GM21723 (cell line): ENCODE measurements at regions not wholly inside any gene's neighbourhood (a gene's known extent, or its start where the extent isn't known, plus 50 kb on each side); places are given as distances from the start of the nearest gene placed in this dataset.

Experiments
- ATAC-seq: cut with Tn5 transposase; IDR thresholded peaks from one replicate; pipeline ENCODE4 v1.9.1; 2021; ENCODE audit warnings: mild to moderate bottlenecking, moderate library complexity; ENCODE audit not compliant: unreplicated experiment

- ATAC-seq: no peak
Observed at GRCh38 chr6:223763-224162, 68.5 kb upstream of the DUSP22 start.

DNA sequence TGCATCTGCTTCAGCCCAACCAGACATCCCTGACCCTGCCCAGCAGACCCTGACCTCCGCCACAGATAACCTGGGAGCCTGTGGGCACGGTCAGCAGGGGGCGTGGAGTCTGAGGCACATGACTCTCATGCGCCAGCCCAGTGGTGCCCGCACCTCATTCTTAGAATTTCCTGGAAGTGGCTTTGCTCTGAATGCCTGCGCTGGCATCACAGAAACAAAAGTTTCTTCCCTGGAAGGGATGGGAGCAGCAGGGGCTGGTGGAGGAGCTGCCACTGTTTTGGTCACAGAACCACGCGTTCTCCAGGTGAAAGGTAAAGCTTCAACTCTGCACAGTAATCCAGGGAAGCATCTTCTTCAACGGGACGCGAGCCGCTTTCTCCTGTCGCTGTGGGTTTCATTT is 67.9 kb upstream of the DUSP22 start:
- no peak for ATAC-seq

DNA sequence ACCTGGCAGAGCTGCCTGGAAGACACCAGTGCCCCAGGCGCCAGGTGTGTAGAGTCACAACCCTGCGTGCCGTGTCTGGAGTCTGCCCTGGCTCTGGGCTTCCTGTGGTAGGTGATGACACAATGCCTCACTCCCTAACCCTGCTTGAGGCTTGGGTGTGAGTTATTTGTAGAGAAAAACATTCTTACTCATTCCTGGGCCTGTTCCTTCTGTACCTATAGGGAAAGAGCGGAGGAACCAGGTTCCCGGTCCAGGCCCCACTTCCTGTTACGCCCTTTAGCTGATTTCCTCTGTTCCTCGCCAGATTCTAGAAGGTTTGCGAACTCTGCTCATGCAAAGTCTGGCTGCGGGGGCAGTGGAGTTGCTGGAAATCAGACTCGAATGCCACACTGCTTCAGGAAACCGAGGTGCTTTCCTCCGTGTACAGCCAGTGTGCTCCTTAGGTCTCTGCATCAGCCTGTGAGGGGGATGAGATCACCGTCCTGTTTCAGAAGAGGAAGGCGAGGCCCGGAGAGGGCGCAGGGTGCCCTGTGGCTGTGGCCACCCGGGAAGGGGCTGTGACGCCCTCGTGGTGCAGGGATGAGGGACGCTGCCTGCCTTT is 67.1 kb upstream of the DUSP22 start:
- ATAC-seq: no peak

GRCh38 chr6:225907-226306 is 66.4 kb upstream of the DUSP22 start:
- no peak for ATAC-seq

DNA sequence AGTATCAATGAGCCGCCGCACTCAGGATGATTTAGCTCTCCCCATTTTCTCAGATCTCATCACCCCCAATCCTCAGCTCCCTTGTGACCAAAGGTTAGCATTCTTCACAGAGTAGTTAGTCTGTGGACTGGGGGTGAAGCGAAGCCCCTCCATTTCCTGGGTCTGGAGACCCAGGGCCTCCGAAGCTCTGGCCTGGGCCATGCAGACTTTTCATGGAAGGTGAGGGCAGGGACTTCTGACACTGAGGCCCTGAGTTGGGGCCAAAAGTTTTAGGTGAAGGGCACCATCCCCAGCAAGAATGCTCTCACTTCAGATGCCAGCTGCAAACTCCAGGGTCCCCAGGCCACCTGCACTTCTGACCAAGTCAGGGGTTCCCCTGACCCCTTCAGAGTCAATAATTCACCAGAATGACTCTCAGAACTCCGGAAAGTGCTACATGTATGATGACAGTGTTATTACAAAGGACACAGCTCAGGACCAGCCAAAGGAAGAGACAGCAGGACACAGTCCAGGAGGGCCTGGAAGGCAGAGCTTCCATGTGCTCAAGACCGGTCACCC is 65.7 kb upstream of the DUSP22 start:
- ATAC-seq: no peak

- ATAC-seq: peak; percentile 35
Observed at GRCh38 chr6:227074-227782, 65.1 kb upstream of the DUSP22 start.

- ATAC-seq: no peak
Observed at GRCh38 chr6:227812-228338, 64.4 kb upstream of the DUSP22 start.

DNA sequence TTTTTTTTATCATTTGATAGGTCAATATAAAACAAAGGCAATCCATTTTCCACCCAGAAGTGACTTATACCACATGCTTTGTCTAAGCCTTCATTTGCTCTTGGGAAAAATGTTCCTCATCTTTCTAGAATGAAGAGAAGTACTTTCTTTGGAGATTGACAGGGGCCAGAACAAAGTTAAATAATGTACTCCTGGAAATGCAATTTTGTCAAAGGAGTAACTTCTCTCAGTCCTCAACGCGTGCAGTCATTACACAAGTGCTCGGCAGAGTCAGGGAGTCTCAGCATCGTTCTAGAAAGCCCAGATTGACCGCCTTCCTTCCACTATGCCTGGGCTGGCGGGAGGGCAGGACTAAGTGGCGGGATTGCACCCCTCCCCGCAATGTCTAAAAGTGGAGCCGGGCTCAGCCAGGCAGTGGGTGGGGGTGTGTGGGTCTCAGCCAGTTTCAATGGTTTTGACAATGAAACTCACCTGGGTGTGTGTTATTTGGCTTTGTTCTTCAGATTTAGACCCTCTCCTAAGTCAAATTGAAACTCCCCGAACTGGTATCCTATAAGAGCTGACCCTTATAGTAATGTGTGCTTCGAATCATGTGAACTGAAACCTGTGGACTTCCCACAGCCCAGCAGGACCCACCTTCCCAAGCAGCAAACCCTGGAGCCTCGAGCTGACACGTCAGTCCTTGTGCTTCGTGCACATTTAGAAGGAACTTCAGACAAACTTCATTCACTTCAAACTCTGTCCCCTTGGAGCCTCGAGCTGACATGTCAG is 63.2 kb upstream of the DUSP22 start:
- peak; percentile 36 for ATAC-seq

GRCh38 chr6:231779-232178 is 60.5 kb upstream of the DUSP22 start:
- no peak for ATAC-seq

GRCh38 chr6:232982-233640 is 59.2 kb upstream of the DUSP22 start:
- ATAC-seq: no peak

- no peak for ATAC-seq
Observed at GRCh38 chr6:234706-235372, 57.4 kb upstream of the DUSP22 start.

DNA sequence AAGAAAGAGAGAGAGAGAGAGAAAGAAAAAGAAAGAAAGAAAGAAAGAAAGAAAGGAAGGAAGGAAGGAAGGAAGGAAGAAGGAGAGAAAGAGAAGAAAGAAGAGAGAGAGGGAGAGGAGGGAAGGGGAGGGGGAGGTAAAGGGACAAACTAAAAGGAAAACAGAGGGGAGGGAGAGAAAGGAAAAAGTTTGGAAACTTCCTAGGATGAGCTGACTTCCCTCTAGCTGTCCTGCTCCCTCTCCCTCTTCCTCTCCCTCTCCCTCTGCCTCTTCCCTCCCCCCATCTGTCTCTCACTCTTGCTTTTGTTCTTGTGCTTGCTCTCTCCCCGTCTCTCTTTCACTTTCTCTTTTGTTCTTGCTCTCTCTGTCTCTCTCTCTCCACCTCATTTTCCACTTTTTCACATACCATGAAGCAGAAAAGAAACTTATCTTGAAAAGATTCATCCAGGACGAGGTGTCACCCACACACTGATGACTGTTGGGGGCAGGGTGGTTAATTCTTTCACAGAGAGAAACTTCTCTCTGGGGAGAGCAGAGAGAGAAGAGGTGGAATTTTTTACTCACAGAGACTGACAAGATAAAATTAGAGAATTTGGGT is 56.4 kb upstream of the DUSP22 start:
- ATAC-seq: peak; percentile 64

DNA sequence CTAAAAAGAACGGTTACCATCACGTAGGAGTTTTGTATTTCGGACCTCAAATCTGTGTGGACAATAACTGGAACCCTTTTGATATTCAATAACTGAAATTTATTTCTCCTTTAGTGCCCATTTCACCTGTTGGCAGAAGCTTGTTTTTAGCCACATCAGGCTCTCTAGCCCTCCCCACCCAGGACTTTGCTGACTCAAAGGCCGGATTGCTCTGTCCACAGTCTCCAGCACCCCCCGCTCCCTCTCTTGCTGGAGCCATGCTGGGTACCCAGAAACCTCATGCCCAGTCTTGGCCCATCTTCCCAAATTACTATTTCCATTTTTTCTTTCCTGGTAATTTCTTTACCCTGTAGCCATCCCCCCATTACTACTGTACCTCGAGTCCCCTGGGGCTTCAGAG is 55.8 kb upstream of the DUSP22 start:
- ATAC-seq: no peak

DNA sequence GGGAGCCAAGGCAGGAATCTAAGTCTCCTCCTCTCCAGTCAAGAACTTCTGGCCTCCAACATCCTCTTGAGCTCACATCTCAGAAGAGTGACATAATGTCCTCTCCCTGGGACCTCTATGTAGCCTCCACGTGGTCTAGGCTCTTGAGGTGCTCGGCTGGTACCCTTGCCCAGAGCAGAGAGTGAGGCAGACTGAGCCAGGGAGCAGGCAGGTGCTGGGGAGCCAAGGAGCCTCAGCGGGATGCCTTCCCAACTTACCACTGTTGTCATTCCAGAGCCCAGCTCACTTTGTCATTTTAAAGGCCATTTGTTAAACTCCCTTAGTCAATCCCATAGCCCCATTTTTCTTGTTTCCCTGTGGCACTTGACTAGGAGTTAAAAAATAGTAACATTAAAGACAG is 52.1 kb upstream of the DUSP22 start:
- ATAC-seq: no peak

DNA sequence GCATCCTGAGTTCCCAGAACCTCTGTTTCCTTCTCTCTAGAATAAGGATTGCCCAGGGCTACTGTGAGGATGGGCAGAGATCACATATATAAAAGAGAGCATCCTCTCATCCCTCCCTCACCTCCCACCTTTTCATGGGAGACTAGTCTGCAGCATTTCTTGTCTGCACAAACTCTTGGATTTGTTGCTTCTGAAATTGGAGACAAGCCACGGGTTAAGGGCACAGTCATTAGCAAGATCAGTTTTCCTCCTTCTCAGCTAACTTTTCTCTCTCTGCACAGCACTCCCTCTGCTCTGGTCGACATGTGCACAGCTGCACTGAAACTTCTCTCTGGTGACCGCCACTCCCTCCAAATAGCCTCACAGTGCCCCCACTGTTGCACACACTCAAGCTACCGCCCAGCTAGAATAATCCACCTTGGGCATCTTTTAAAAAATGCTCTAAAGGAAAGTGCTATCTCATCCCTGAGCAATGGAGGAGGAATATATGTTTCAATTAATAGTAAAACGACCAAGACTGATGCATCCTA is 50.9 kb upstream of the DUSP22 start:
- no peak for ATAC-seq
